Mesenchymal stem cell (in vitro differentiated cells and primary cell): ENCODE measurements at regions not wholly inside any gene's neighbourhood (a gene's known extent, or its start where the extent isn't known, plus 50 kb on each side); places are given as distances from the start of the nearest gene placed in this dataset.

Source experiments
- DNase-seq: peaks from one replicate; pipeline ENCODE4 v3.0.0-alpha.2; 2013
- H2AFZ ChIP-seq: one replicate; pipeline ENCODE4 v1.6.1; 2013; ENCODE audit warnings: low read depth, mild to moderate bottlenecking, control low read depth, inconsistent platforms, low read length, moderate library complexity
- H2AK5ac ChIP-seq: 2 replicates; pipeline ENCODE4 v1.6.1; 2013; ENCODE audit warnings: low read length, moderate library complexity, mild to moderate bottlenecking, inconsistent platforms; ENCODE audit not compliant: severe bottlenecking
- H2BK120ac ChIP-seq: one replicate; pipeline ENCODE4 v1.6.1; 2013; ENCODE audit warnings: low read depth, mild to moderate bottlenecking, inconsistent platforms, low read length, moderate library complexity
- H2BK12ac ChIP-seq, 2 experiments: one replicate each; pipeline ENCODE4 v1.6.1; 2013; ENCODE audit warnings: inconsistent platforms in 2 of 2, low read length in 2 of 2, mild to moderate bottlenecking in 2 of 2, moderate library complexity in 2 of 2, control low read depth in 1 of 2
- H2BK15ac ChIP-seq: one replicate; pipeline ENCODE4 v1.6.1; 2013; ENCODE audit warnings: mild to moderate bottlenecking, low read depth, inconsistent platforms; ENCODE audit not compliant: poor library complexity, severe bottlenecking
- H2BK5ac ChIP-seq: 2 replicates; pipeline ENCODE4 v1.6.1; 2013; ENCODE audit warnings: low read depth, mild to moderate bottlenecking, low read length, control low read depth, inconsistent platforms; ENCODE audit not compliant: poor library complexity, severe bottlenecking
- H3K14ac ChIP-seq, 2 experiments: one replicate each; pipeline ENCODE4 v1.6.1; 2013; ENCODE audit warnings: inconsistent platforms in 2 of 2, low read length in 2 of 2, control low read depth in 1 of 2, mild to moderate bottlenecking in 1 of 2, moderate library complexity in 1 of 2
- H3K18ac ChIP-seq, 2 experiments: one replicate each; pipeline ENCODE4 v1.6.1; 2013; ENCODE audit warnings: inconsistent platforms in 2 of 2, low read length in 2 of 2, control low read depth in 1 of 2, low read depth in 1 of 2, mild to moderate bottlenecking in 1 of 2
- H3K23ac ChIP-seq, 2 experiments: one replicate each; pipeline ENCODE4 v1.6.1; 2013; ENCODE audit warnings: inconsistent platforms in 2 of 2, low read length in 2 of 2, mild to moderate bottlenecking in 2 of 2, moderate library complexity in 2 of 2, control low read depth in 1 of 2
- H3K27ac ChIP-seq: 2 replicates; pipeline ENCODE4 v1.5.1; 2013; ENCODE audit warnings: mild to moderate bottlenecking, moderate library complexity, low read length, control low read depth, inconsistent platforms; ENCODE audit not compliant: poor library complexity, severe bottlenecking
- H3K27me3 ChIP-seq, 2 experiments: 2 replicates each; pipeline versions ENCODE4 v1.6.1 to v1.7.0; 2013; ENCODE audit warnings: low read length in 2 of 2, mild to moderate bottlenecking in 2 of 2, moderate library complexity in 2 of 2, control low read depth in 1 of 2, inconsistent platforms in 1 of 2; ENCODE audit not compliant: control insufficient read depth in 1 of 2, insufficient read depth in 1 of 2
- H3K36me3 ChIP-seq, 2 experiments: 2 replicates each; pipeline versions ENCODE4 v1.6.1 to v1.7.0; 2013; ENCODE audit warnings: low read length in 2 of 2, control low read depth in 1 of 2, inconsistent platforms in 1 of 2, low read depth in 1 of 2, mild to moderate bottlenecking in 1 of 2; ENCODE audit not compliant: insufficient read depth in 2 of 2, control insufficient read depth in 1 of 2
- H3K4ac ChIP-seq, 2 experiments: one replicate each; pipeline ENCODE4 v1.6.1; 2013; ENCODE audit warnings: inconsistent platforms in 2 of 2, low read length in 2 of 2, mild to moderate bottlenecking in 2 of 2, moderate library complexity in 2 of 2, control low read depth in 1 of 2, low read depth in 1 of 2
- H3K4me1 ChIP-seq: 2 replicates; pipeline ENCODE4 v1.6.1; 2013; ENCODE audit warnings: low read depth, low read length, control low read depth; ENCODE audit not compliant: control insufficient read depth, insufficient read depth
- H3K4me2 ChIP-seq: 2 replicates; pipeline ENCODE4 v1.6.1; 2013; ENCODE audit warnings: low read length, mild to moderate bottlenecking, inconsistent platforms; ENCODE audit not compliant: poor library complexity, severe bottlenecking
- H3K4me3 ChIP-seq, 2 experiments: 2 replicates each; pipeline versions ENCODE4 v1.5.1 to v1.7.0; 2013; ENCODE audit warnings: low read length in 2 of 2, mild to moderate bottlenecking in 2 of 2, control low read depth in 1 of 2, low read depth in 1 of 2; ENCODE audit not compliant: insufficient read depth in 1 of 2
- H3K79me1 ChIP-seq: replicated peaks from 2 replicates; pipeline ENCODE4 v1.6.1; 2013; ENCODE audit warnings: mild to moderate bottlenecking, control low read depth, low read length, inconsistent platforms; ENCODE audit not compliant: poor library complexity, severe bottlenecking
- H3K9ac ChIP-seq: 2 replicates; pipeline ENCODE4 v1.7.0; 2013; ENCODE audit warnings: mild to moderate bottlenecking, low read length, moderate library complexity
- H3K9me3 ChIP-seq: 2 replicates; pipeline ENCODE4 v1.7.0; 2013; ENCODE audit warnings: mild to moderate bottlenecking, low read length; ENCODE audit not compliant: control insufficient read depth
- H4K8ac ChIP-seq: one replicate; pipeline ENCODE4 v1.6.1; 2013; ENCODE audit warnings: inconsistent platforms, mild to moderate bottlenecking, low read length, moderate library complexity
- H4K91ac ChIP-seq: one replicate; pipeline ENCODE4 v1.6.1; 2013; ENCODE audit warnings: mild to moderate bottlenecking, low read length, inconsistent platforms
- WGBS: methylation state at CpG from one replicate; pipeline ENCODE4 v1.1.7; 2013; ENCODE audit warnings: mixed read lengths; 5-methylcytosine and 5-hydroxymethylcytosine counted together

GRCh38 chr10:81679291-81679690 is 195.7 kb upstream of the NRG3 start:
- Histone ChIP-seq H3K9ac (no peak overlapping the region), H4K8ac (no peak overlapping the region), H3K27me3 (no peaks in the 10 kb centered on the region)

GRCh38 chr10:81680359-81680758 is 194.6 kb upstream of the NRG3 start:
- no peak overlapping the region for H2AFZ ChIP-seq
- no peak overlapping the region for H2BK15ac ChIP-seq
- no peaks in the 10 kb centered on the region for H3K4me1 ChIP-seq
- no peak for DNase-seq
- no peak overlapping the region for H2AK5ac ChIP-seq
- H3K9me3 ChIP-seq = peaks cover 4% of the 10 kb centered on the region
- WGBS = 10% methylated on average over 1 of the region's 1 CpG
- H3K23ac ChIP-seq = no peak overlapping the region
- H3K27ac ChIP-seq = no peak overlapping the region
- H2BK120ac ChIP-seq = no peak overlapping the region
- H3K79me1 ChIP-seq = no peaks in the 10 kb centered on the region
- no peak overlapping the region for H3K4me2 ChIP-seq
- no peak overlapping the region for H2BK12ac ChIP-seq
- no peak overlapping the region for H3K14ac ChIP-seq
- H3K27me3 ChIP-seq = no peaks in the 10 kb centered on the region
- no peaks in the 10 kb centered on the region for H3K36me3 ChIP-seq
- no peak overlapping the region for H3K18ac ChIP-seq
- H3K4me3 ChIP-seq = no peak overlapping the region
- no peak overlapping the region for H3K4ac ChIP-seq
- no peak overlapping the region for H3K9ac ChIP-seq
- H2BK5ac ChIP-seq = no peak overlapping the region
- no peak overlapping the region for H4K91ac ChIP-seq
- H4K8ac ChIP-seq = no peak overlapping the region

More at GRCh38 chr10:81679291-81679690, 195.7 kb upstream of the NRG3 start:
- no peak for DNase-seq
- Histone ChIP-seq H2AFZ (no peak overlapping the region), H3K23ac (no peak overlapping the region), H3K18ac (no peak overlapping the region), H4K91ac (no peak overlapping the region), H3K4me2 (no peak overlapping the region), H3K36me3 (no peaks in the 10 kb centered on the region), H2BK12ac (no peak overlapping the region), H3K9me3 (peaks cover 9% of the 10 kb centered on the region), H3K4ac (no peak overlapping the region), H3K4me3 (no peak overlapping the region), H3K14ac (no peak overlapping the region), H2BK15ac (no peak overlapping the region), H2AK5ac (no peak overlapping the region), H3K27ac (no peak overlapping the region), H3K79me1 (no peaks in the 10 kb centered on the region), H2BK5ac (no peak overlapping the region), H3K4me1 (no peaks in the 10 kb centered on the region), H2BK120ac (no peak overlapping the region)
- 53% methylated on average over 1 of the region's 1 CpG for WGBS

- H3K4me1 ChIP-seq = no peaks in the 10 kb centered on the region
- no peak overlapping the region for H2BK5ac ChIP-seq
- no peak overlapping the region for H3K18ac ChIP-seq
- H3K23ac ChIP-seq = no peak overlapping the region
- H3K4ac ChIP-seq = no peak overlapping the region
- H2BK12ac ChIP-seq = no peak overlapping the region
- H3K9me3 ChIP-seq = peaks cover 32% of the 10 kb centered on the region
- H3K14ac ChIP-seq = no peak overlapping the region
- WGBS = 83% methylated on average over 1 of the region's 1 CpG
- H3K79me1 ChIP-seq = no peaks in the 10 kb centered on the region
- H2AK5ac ChIP-seq = no peak overlapping the region
- no peak overlapping the region for H2BK15ac ChIP-seq
- H3K27ac ChIP-seq = no peak overlapping the region
- no peak overlapping the region for H2BK120ac ChIP-seq
- no peak overlapping the region for H2AFZ ChIP-seq
- H3K9ac ChIP-seq = no peak overlapping the region
- H3K4me2 ChIP-seq = no peak overlapping the region
- no peak overlapping the region for H3K4me3 ChIP-seq
- H4K8ac ChIP-seq = no peak overlapping the region
- no peaks in the 10 kb centered on the region for H3K36me3 ChIP-seq
- no peaks in the 10 kb centered on the region for H3K27me3 ChIP-seq
- DNase-seq = no peak
- H4K91ac ChIP-seq = no peak overlapping the region
Measured at GRCh38 chr10:81688459-81688858, 186.5 kb upstream of the NRG3 start.

- Histone ChIP-seq H3K4me3 (no peak overlapping the region), H3K79me1 (no peaks in the 10 kb centered on the region), H3K23ac (no peak overlapping the region), H2BK12ac (no peak overlapping the region), H3K4ac (no peak overlapping the region), H3K9ac (no peak overlapping the region), H2BK5ac (no peak overlapping the region), H3K4me2 (no peak overlapping the region), H3K9me3 (peaks cover 56% of the 10 kb centered on the region), H3K27ac (no peak overlapping the region), H4K91ac (no peak overlapping the region), H3K14ac (peak overlapping the region in 1 of 2 experiments; percentile 41), H4K8ac (no peak overlapping the region), H3K36me3 (no peaks in the 10 kb centered on the region), H2AK5ac (no peak overlapping the region), H2AFZ (no peak overlapping the region), H2BK120ac (no peak overlapping the region), H3K27me3 (no peaks in the 10 kb centered on the region), H3K4me1 (peaks cover 1% of the 10 kb centered on the region), H3K18ac (no peak overlapping the region), H2BK15ac (no peak overlapping the region)
- DNase-seq = no peak
- WGBS = 75% methylated on average over 9 of the region's 9 CpGs
Measured at GRCh38 chr10:81696609-81697388, 178.2 kb upstream of the NRG3 start.
